DMS 273 (cell line): ENCODE measurements at regions not wholly inside any gene's neighbourhood (a gene's known extent, or its start where the extent isn't known, plus 50 kb on each side); places are given as distances from the start of the nearest gene placed in this dataset.
A peak's percentile ranks its signal among the peaks of the same experiment; 100 is the strongest.

Source experiments
- DNase-seq: peaks from one replicate; lab custom pipeline; 2025; ENCODE audit not compliant: unreplicated experiment; lab: John Stamatoyannopoulos, UW

DNA sequence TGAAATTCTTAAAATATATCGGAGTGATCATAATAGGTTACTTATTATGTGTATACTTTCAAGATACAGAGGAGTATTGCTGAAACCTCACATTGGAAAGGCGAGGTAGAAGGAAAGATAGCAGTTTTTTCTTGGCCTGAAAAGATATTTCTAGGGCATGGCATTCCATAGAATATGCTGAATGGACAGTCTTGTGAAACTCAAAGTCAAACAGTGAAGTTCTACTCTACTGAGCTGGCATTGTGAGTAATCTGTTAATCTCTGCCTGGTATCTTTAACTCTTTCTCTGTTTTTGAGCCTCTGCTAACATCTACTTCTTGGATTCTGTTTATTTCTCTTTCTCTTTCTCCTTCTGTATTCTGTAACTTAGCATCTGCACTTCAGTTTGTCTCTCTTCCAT is 176.3 kb upstream of the ZBTB20 start:
- DNase-seq = no peak

GRCh38 chr3:115324056-115324455 is 177.0 kb upstream of the ZBTB20 start:
- no peak for DNase-seq

DNA sequence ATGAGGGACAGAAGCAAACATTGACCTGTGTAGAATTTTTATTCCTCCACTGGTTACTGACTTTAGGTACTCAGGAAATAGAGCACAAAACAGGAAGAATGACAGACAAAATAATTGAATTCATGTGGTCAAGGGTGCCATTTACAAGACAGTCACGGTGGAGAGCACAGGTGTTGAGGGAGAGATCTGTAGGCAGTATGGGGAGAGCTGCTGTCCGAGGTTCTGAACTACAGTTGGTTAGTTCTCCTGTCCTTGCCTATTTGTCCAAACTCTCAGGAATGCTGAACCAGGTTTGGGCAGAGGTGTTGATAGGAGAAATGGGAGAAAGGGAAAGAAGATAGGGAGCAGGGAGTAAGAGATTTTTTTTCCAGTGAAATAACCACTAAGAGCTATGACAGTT is 178.5 kb upstream of the ZBTB20 start:
- peak; percentile 48 for DNase-seq

DNA sequence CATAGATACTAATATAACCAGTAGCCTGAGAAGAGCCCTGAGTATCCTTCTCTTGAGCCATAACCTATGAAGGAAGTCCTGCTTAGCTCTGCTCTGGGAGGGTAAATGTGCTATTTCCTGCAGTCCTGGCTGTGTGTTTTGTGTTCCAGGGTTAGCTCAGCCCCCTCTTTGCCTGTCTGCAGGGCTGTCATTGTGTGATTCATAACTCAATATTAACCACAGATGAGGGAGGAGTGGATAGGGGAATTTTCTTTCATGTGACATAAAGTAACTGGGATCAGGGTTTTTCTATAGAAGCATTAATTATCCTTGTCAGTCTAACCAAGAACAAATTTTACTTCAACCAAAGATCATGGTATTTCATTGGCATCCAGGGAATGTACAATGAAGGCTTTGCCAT is 183.3 kb upstream of the ZBTB20 start:
- DNase-seq = no peak

DNA sequence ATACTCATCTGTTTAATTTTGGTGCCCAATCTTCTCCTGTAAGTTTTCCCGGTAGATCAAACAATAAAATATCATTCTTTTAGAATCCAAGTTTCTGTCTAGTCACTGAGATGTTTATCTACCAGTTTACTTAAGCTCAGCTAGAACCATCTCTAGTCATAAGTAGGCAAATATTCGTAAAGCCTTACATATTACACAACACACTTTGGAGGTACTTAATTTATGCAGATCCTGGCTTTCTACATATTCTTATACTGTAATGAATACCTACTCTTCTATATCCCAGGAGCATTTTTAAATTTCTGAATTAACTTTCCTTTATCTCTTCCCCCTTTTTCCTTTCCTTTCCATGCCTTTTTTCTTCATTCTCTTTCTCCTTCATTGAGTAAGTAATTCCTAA is 185.9 kb upstream of the ZBTB20 start:
- DNase-seq = no peak

DNA sequence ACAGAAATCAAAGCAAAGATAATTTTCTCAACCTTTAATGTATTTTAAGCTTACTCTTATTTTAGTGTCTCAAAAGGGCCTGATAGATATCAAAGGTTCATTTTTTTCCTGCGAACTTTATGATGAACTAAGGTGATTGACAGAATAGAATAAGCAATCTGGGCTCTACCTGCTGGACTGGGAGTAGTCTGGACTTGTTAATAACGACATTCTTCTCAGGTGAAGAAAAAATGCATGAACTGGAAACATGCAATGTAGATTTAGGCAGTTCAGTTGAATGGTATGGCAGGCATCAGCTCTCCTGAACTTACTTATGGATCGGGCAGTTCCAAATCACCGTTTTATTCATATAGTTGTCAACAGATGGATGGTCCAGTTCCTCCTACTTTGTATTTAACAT is 189.7 kb upstream of the ZBTB20 start:
- DNase-seq = no peak

DNA sequence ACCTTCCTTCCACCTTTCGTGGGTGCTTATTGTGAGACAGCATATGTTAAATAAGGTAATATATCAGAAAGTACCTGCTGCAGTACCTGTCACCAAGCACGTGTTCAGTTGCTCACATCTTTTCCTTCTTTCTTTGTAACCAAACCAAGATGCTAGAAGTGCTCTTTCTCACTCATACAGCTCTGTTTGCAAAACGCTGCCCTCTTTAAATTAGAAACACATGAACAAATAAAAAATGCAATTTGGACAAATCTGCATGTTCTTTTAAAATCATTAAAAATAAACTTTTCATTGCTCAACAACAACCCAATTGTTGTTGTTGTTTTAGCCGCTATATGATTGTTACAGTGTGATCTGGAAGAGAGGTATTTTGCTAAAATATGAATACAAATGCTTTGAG is 193.5 kb upstream of the ZBTB20 start:
- DNase-seq = no peak

DNA sequence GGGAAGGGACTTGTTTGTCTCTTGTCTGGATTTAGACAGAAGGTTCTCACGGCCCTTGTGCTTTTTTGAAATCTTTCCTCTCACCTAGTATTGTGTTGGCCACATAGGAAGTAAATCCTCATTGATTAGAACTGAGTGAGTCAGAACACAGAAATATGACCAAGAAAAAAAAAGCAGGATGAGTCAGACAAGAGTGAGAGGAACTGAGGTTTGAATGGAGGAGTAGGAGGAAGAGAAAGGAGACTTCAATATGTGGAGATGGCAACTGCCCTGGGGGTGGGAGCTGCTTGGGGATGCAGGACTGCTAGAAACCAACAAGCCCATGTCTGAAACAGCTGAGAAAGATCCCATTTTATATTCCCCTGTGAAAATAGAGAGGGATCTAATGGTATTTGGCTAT is 194.1 kb upstream of the ZBTB20 start:
- no peak for DNase-seq

GRCh38 chr3:115347737-115348136 is 200.6 kb upstream of the ZBTB20 start:
- no peak for DNase-seq

GRCh38 chr3:115348412-115348811 is 201.3 kb upstream of the ZBTB20 start:
- no peak for DNase-seq

- no peak for DNase-seq
Observed at GRCh38 chr3:115348951-115349745, 202.1 kb upstream of the ZBTB20 start.

DNA sequence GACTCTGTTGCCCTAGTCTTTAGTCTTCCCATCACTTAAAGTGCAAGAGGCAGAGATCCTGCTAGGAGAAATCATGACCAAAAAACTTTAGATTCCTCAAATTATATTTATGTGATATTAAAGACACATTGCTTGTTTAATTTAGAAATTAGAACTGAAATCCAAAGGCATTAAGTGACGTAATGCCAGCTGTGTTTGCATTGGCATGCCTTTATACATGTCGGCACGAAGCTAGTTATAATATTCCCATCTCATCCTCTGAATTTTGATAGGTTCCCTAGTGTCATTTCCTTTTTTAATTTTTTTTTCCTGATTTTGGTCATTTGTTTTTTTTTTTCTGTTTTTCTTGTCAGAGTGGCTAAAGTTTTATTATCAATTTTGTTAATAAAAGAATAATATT is 203.5 kb upstream of the ZBTB20 start:
- no peak for DNase-seq

GRCh38 chr3:115351193-115351592 is 204.1 kb upstream of the ZBTB20 start:
- DNase-seq = no peak

GRCh38 chr3:115354010-115354409 is 206.9 kb upstream of the ZBTB20 start:
- DNase-seq = no peak

GRCh38 chr3:115357456-115357855 is 210.4 kb upstream of the ZBTB20 start:
- no peak for DNase-seq

GRCh38 chr3:115359536-115359935 is 212.4 kb upstream of the ZBTB20 start:
- DNase-seq = no peak

DNA sequence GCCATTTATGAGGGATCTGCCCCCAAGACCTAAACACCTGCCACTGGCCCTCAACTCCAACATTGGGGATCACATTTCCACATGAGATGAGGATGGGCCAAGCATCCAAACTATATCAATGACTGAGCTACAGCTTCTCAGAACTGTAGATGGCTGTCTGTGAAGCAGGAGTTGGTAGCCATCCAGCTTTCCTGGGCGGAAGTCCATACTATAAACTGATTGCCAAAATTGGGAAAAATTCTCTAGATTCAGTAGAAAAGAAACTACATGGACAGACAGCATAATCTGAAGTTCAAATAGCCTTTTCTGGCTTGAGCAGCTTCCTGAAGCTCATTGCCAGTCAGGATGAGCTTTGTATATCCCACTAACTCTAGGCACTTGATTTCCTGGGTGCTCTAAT is 214.7 kb upstream of the ZBTB20 start:
- no peak for DNase-seq

DNA sequence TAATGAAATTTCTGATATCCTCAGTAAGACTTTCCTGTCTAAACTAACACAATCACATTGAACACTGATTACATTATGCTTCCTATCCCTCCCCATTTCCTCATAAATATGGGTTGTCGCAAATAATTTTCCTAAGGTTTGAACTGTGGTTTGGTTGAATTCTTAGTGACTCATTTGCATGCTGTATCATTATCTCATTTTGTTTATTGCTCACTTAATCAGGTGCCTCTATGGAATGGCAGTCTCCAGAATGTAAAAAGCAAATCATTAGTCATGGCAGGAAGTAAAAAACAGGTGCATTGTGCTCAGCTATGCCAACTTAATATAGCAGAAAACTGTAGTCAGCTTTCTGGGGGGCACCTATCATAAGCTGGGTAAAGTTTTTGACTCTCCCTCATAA is 216.0 kb upstream of the ZBTB20 start:
- no peak for DNase-seq

DNA sequence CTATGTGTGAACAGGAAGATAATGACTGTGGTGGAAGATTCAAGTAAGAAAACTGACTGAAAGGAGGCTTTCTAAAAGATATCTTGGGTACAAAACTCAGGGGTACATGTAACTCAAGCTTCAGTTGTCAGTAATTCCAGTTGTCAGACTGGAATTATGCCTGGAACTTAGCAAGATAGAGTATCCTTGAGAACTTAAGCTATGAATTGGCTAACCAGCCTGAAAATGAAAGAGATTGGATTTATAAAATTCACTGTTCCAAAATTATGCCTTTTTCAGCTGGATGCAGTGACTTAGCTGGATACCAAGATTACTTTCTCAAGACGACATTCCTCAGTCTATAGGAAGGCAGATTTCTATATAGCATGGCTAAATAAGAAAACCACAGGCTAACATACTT is 221.9 kb upstream of the ZBTB20 start:
- DNase-seq = no peak

GRCh38 chr3:115375362-115375761 is 228.3 kb upstream of the ZBTB20 start:
- no peak for DNase-seq

DNA sequence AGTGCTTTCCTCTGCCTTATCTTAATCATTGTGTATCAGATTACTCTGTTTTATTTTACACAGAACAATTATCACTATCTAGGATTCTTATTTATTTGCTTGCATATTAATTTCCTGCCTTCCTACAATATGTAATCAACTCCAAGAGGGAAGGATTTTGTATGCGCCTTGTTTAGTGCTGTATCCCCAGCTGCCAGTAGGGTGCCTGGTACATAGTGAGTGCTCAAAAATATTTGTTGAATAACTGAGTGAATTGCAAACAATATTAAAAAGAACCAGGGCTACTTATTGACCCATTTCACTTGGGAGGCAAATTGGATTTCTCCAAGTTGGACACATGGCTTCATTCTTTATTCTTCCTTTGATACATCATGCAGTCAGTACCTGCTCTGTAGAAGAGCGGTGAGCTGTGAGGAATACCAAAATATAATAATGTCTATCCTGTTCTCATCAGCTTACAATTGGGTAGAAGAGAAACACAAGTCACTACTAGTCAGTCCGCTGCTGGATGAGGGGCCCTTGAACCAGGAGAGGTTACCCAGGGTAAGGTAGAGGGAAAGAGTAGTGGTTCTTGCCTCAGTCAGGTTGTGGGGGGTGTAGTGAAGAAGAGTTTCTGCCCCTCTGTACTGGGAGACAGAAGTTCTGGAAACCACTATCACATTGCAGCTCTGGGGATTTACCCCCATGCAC is 233.9 kb upstream of the ZBTB20 start:
- peak; percentile 14 for DNase-seq

DNA sequence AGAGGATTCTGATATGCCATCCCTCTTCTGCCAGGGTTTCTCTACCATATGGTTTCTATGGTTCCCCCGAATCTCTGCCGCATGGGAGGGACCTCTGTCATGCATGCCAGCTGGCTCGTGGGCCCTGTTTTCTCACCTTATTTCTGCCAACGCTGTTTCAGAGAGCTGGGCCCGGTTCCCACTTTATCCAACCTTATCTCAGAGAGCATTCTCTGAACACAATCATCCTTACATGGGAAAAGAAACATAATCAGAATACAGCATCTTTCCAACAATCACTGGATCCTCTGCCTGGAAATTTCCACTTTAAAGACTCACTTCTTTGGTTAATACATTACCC is 234.5 kb upstream of the ZBTB20 start:
- DNase-seq = peak; percentile 36

DNA sequence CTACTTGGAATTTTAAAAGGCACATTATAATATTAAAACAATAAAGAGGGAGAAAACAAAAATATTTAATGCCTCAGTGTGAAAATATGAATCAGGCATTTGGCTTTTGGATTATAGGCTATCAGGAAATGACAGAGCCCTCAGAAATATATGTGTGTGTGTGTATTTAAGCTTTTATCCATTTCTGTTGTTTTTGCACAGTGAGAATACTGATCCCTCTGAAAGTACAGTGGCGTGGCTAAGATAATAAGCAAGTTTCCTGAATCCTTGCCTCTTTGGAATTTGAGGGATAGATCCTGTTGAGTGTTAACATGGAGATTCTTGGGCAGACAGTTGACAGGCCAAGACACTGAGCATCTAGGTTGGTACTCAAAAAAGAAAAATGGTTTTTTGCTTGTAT is 234.8 kb upstream of the ZBTB20 start:
- no peak for DNase-seq
